Ureter (tissue), 1 donor: ENCODE measurements at regions not wholly inside any gene's neighbourhood (a gene's known extent, or its start where the extent isn't known, plus 50 kb on each side); places are given as distances from the start of the nearest gene placed in this dataset.

Source experiments
- DNase-seq: peaks from one replicate; pipeline ENCODE4 v3.0.0-alpha.2; 2020; ENCODE audit warnings: low spot score
- donor health status: DM: yes; HTN: yes; CAD: no.

- DNase-seq, result no peak
Measured at GRCh38 chrX:45777366-45777765, 576.7 kb upstream of the DIPK2B start.

- DNase-seq, result no peak
Measured at GRCh38 chrX:45775468-45775867, 574.8 kb upstream of the DIPK2B start.

- no peak for DNase-seq
Measured at GRCh38 chrX:45774961-45775360, 574.3 kb upstream of the DIPK2B start.

GRCh38 chrX:45773572-45773971, 572.9 kb upstream of the DIPK2B start:
- DNase-seq, result no peak

GRCh38 chrX:45771560-45772340, 571.1 kb upstream of the DIPK2B start:
- DNase-seq, result no peak

GRCh38 chrX:45771114-45771513, 570.4 kb upstream of the DIPK2B start:
- no peak for DNase-seq

GRCh38 chrX:45769761-45770582, 569.3 kb upstream of the DIPK2B start:
- peak; percentile 73 for DNase-seq

GRCh38 chrX:45768666-45769236, 568.1 kb upstream of the DIPK2B start:
- no peak for DNase-seq

- DNase-seq, result no peak
Measured at GRCh38 chrX:45766981-45767501, 566.4 kb upstream of the DIPK2B start.

- DNase-seq, result no peak
Measured at GRCh38 chrX:45765767-45766166, 565.1 kb upstream of the DIPK2B start.

GRCh38 chrX:45765281-45765680, 564.6 kb upstream of the DIPK2B start:
- no peak for DNase-seq

GRCh38 chrX:45762699-45763647, 562.3 kb upstream of the DIPK2B start:
- no peak for DNase-seq

GRCh38 chrX:45761920-45762319, 561.2 kb upstream of the DIPK2B start:
- DNase-seq, result no peak

- DNase-seq, result no peak
Measured at GRCh38 chrX:45760187-45760742, 559.6 kb upstream of the DIPK2B start.

- DNase-seq, result no peak
Measured at GRCh38 chrX:45758738-45759397, 558.2 kb upstream of the DIPK2B start.

- no peak for DNase-seq
Measured at GRCh38 chrX:45758319-45758718, 557.6 kb upstream of the DIPK2B start.

- DNase-seq, result no peak
Measured at GRCh38 chrX:45757272-45757671, 556.6 kb upstream of the DIPK2B start.

- no peak for DNase-seq
Measured at GRCh38 chrX:45756557-45756956, 555.9 kb upstream of the DIPK2B start.

- no peak for DNase-seq
Measured at GRCh38 chrX:45755703-45756102, 555.0 kb upstream of the DIPK2B start.

GRCh38 chrX:45751156-45751555, 550.5 kb upstream of the DIPK2B start:
- no peak for DNase-seq
